ENCODE measurements at regions not wholly inside any gene's neighbourhood (a gene's known extent, or its start where the extent isn't known, plus 50 kb on each side); places are given as distances from the start of the nearest gene placed in this dataset.

DNA sequence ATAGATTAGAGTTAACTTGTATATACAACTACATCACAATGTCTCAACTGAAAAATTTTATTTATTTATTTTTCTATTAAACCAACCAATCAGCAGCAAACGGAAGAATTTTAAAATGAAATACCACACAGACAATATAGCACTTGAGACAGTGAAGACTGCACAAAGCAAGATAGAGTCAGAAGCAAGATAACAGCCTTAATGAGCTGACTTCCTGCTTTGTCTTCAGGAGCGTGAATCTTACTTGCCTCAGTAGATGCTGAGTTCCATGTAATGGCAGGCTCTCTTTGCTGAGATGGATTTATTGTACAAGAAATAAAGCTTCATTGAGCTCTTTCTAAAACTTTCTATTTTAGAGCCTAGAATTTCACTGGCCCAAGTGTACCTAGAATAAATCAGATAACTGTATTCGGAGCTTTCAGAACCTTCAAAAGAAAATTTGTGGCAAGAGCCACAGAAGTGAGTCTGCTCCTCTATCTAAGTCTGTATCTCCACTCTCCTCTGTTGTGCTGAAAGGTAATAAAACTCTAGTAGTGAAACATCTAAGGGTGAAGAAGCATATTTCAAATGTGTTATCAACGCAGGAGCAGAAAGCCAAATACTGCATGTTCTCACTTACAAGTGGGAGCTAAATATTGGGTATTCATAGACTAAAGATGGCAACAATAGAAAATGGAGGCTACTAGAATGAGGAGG lies 83.3 kb upstream of the ANKRD55 start:
- no peak overlapping the region for H3K4me3 ChIP-seq
- TF ChIP-seq, protein P1, sequence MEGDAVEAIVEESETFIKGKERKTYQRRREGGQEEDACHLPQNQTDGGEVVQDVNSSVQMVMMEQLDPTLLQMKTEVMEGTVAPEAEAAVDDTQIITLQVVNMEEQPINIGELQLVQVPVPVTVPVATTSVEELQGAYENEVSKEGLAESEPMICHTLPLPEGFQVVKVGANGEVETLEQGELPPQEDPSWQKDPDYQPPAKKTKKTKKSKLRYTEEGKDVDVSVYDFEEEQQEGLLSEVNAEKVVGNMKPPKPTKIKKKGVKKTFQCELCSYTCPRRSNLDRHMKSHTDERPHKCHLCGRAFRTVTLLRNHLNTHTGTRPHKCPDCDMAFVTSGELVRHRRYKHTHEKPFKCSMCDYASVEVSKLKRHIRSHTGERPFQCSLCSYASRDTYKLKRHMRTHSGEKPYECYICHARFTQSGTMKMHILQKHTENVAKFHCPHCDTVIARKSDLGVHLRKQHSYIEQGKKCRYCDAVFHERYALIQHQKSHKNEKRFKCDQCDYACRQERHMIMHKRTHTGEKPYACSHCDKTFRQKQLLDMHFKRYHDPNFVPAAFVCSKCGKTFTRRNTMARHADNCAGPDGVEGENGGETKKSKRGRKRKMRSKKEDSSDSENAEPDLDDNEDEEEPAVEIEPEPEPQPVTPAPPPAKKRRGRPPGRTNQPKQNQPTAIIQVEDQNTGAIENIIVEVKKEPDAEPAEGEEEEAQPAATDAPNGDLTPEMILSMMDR (IDR thresholded peaks at IDR 0.05), result no peak
- H3K9me3 ChIP-seq, result no peaks in the 10 kb centered on the region
- no peaks in the 10 kb centered on the region for H3K36me3 ChIP-seq
- H3K27me3 ChIP-seq, result no peaks in the 10 kb centered on the region
- ATAC-seq (no peak), DNase-seq (no peak)
- H3K27ac ChIP-seq, result no peak overlapping the region
- H3K4me1 ChIP-seq, result peaks cover 0 to 18% (median 5%) of the 10 kb centered on the region in 9 donors
- intact Hi-C loops (cut with DNase I), result no loop called here
- 74 to 80% methylated on average over 4 of the region's 4 CpGs for WGBS, 2 donors

DNA sequence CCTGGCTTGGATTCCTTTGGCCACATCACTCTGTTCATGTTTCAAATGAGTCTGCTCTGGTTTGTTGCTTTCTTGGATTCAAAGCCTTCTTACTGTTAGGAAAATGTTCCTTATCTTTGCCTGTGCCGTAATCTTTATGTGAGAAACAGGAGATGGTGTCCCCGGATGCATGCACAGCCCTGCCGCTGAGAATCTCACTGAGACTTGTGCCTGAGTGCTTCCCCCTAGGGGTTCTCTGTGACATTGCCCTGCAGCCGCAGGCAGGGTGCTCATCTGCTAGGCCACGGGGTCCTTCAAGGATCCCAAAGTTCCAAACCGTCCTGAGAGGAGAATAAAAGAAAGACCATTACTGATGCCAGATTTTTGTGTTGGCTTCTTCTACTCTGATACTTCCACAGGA lies 81.4 kb upstream of the ANKRD55 start:
- intact Hi-C loops (cut with DNase I), result no loop called here
- no peak overlapping the region for H3K27ac ChIP-seq
- H3K36me3 ChIP-seq, result no peaks in the 10 kb centered on the region
- peak in 1 of 2 donors; percentile 38 for DNase-seq
- peak in 1 of 8 donors; percentile 58 for ATAC-seq
- no peak overlapping the region for H3K4me3 ChIP-seq
- TF ChIP-seq, protein P1 (IDR thresholded peaks at IDR 0.05), result peak in 5 of 9 donors; percentile 26 to 76 (median 45)
- H3K9me3 ChIP-seq, result no peaks in the 10 kb centered on the region
- 57 to 63% methylated on average over 6 of the region's 6 CpGs for WGBS, 2 donors
- no peaks in the 10 kb centered on the region for H3K27me3 ChIP-seq
- peaks cover 0 to 25% (median 4%) of the 10 kb centered on the region in 9 donors for H3K4me1 ChIP-seq

DNA sequence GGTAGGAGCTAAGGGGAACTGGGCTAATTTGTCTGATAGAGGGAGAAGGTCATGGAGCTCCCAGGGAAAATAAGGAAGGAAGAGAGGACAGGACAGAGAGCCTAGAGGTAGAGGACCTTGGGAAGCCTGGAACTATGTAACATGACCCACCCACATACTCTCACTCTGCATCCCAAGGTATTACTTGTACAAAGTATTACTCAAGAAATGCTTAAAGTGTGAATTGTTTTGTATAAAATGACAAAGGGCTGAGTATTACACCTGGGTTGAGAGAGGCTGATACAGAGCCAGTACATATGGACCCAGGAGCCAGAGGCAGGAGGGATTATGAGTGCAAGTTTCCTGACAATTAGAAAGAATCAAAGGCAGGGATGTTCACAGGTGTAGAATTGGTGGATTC lies 80.5 kb upstream of the ANKRD55 start:
- H3K9me3 ChIP-seq, result no peaks in the 10 kb centered on the region
- intact Hi-C loops (cut with DNase I), result no loop called here
- H3K4me1 ChIP-seq, result peaks cover 0 to 15% (median 0%) of the 10 kb centered on the region in 9 donors
- ATAC-seq (no peak), DNase-seq (no peak)
- H3K36me3 ChIP-seq, result no peaks in the 10 kb centered on the region
- no peak overlapping the region for H3K4me3 ChIP-seq
- TF ChIP-seq, protein P1 (IDR thresholded peaks at IDR 0.05), result no peak
- no peak overlapping the region for H3K27ac ChIP-seq
- H3K27me3 ChIP-seq, result no peaks in the 10 kb centered on the region

DNA sequence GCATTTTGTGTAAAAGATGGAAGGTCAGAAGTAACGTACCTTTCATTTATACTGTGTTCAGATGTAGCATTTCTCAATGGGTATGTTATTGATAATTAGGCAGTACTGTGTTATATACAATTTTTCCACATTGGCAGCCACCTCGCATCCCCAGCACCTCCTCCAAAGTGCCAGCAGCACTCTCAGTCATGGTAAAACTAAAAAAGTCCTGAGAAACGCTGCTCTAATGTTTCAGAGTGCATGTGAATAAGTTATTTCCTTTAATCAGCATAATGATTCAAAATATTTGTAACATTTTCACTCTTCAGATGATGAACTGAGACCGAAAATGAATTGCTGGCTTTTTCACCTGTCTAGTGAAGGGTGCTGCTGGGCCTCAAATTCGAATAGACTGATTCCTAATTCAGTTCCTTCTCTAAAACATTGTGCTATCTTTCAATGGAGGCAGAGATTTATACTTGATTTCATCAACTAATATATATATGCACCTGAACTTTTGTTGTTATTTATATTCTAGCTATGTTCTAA lies 79.9 kb upstream of the ANKRD55 start:
- H3K27ac ChIP-seq, result no peak overlapping the region
- no peaks in the 10 kb centered on the region for H3K9me3 ChIP-seq
- TF ChIP-seq, protein P1 (IDR thresholded peaks at IDR 0.05), result no peak
- 83 to 95% methylated on average over 5 of the region's 5 CpGs for WGBS, 2 donors
- ATAC-seq (no peak), DNase-seq (no peak)
- no peak overlapping the region for H3K4me3 ChIP-seq
- intact Hi-C loops (cut with DNase I), result no loop called here
- H3K36me3 ChIP-seq, result no peaks in the 10 kb centered on the region
- H3K27me3 ChIP-seq, result no peaks in the 10 kb centered on the region
- H3K4me1 ChIP-seq, result peaks cover 0 to 15% (median 0%) of the 10 kb centered on the region in 9 donors

All from heart right ventricle (tissue), 16 donors.